Astrocyte of the cerebellum (primary cell): ENCODE measurements at regions not wholly inside any gene's neighbourhood (a gene's known extent, or its start where the extent isn't known, plus 50 kb on each side); places are given as distances from the start of the nearest gene placed in this dataset.

ENCODE experiments used
- DNase-seq: peaks from one replicate; pipeline ENCODE4 v3.0.0-alpha.2; 2011; ENCODE audit warnings: low read depth
- H3K4me3 ChIP-seq: 2 replicates; pipeline ENCODE4 v1.5.1; 2011; ENCODE audit warnings: mild to moderate bottlenecking, low read depth, low read length, moderate library complexity
- in situ Hi-C: cut with HindIII; loops from 2 replicates; pipeline ENCODE4 v1.10.0; 2017; ENCODE audit warnings: low sequenced_read_pairs
- TF ChIP-seq, protein P1 (sequence below): IDR thresholded peaks from 2 replicates; pipeline ENCODE4 v1.5.1; 2012; ENCODE audit warnings: low read length, low read depth, moderate library complexity, mild to moderate bottlenecking; ENCODE audit errors: missing control alignments

DNA sequence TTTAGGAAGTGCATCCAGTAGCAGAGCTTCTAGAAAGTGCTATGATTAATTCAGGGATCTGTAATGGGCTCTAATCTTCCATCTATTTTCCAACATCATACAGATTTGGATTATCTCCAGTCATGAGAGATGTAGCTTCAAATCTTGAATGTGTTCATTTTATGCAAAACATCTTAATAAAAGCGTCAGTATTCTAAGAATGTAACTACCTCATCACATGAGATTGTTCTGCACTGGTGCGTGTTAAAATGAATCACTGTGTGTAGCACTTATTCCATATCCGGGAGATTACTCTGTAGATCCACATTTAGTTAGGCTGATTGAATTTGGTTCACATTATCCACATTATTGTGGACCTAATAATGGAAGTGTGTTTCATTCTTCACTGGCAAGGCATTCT lies 344.9 kb upstream of the CHRM2 start:
- TF ChIP-seq, protein P1, sequence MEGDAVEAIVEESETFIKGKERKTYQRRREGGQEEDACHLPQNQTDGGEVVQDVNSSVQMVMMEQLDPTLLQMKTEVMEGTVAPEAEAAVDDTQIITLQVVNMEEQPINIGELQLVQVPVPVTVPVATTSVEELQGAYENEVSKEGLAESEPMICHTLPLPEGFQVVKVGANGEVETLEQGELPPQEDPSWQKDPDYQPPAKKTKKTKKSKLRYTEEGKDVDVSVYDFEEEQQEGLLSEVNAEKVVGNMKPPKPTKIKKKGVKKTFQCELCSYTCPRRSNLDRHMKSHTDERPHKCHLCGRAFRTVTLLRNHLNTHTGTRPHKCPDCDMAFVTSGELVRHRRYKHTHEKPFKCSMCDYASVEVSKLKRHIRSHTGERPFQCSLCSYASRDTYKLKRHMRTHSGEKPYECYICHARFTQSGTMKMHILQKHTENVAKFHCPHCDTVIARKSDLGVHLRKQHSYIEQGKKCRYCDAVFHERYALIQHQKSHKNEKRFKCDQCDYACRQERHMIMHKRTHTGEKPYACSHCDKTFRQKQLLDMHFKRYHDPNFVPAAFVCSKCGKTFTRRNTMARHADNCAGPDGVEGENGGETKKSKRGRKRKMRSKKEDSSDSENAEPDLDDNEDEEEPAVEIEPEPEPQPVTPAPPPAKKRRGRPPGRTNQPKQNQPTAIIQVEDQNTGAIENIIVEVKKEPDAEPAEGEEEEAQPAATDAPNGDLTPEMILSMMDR = no peak

DNA sequence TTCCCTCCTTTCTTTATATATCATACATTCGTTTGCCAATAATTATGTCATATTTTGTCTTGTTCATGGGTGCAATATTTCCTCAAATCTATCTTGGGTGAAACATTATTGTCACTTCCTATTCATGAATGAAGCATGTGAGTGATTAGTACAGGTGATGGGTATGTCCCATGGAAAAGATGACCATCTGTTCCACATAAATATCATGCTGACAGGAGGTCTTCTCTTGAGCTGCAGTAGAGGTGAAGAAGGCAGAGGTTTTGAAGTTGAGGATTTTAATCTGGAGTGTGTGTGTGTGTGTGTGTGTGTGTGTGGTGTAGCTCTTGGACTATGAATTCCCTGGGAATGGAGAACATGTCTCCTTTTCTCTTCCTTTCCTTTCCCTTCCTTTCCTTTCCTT lies 350.5 kb upstream of the CHRM2 start:
- H3K4me3 ChIP-seq = no peak overlapping the region
- in situ Hi-C loops = no loop called here
- DNase-seq = no peak
- TF ChIP-seq, protein P1 = no peak

More for the DNA sequence above, 344.9 kb upstream of the CHRM2 start:
- in situ Hi-C loops = no loop called here
- H3K4me3 ChIP-seq = no peak overlapping the region
- peak; percentile 24 for DNase-seq

DNA sequence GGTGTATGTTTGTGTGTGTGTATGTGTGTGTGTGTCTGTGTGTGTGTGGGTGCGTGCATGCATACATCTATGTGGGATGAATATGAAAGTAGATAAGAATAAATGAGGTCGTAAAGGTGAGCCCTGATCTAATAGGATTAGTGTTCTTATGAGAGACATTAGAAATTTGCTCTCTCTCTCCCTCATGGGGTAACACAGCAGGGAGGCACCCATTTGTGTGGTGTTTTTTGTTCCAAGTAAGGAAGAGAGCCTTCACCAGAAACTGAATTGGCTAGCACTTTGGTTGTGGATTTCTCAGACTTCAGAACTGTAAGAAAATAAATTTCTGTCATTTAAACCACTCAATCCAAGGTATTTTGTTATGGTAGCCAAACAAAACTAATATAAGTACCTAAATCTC lies 353.7 kb upstream of the CHRM2 start:
- TF ChIP-seq, protein P1 = no peak
- no peak overlapping the region for H3K4me3 ChIP-seq
- in situ Hi-C loops = no loop called here
- DNase-seq = no peak

DNA sequence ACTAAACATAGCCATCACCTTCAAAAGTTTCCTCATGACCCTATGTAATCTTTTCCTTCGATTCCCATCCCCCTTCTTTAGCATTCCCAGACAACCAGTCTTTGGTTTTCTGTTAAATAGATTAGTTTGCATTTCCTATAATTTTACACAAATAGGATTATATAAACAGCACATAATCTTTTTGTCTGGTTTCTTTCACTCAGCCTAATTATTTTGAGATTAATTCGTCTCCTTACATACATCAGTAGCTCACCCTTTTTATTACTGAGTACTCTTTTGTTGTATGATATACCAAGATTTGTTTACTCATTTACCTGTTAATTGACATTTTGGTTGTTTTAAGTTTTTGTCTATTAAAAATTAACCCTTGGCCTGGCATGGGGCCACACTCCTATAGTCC lies 354.7 kb upstream of the CHRM2 start:
- DNase-seq = no peak
- no peak overlapping the region for H3K4me3 ChIP-seq
- in situ Hi-C loops = no loop called here
- TF ChIP-seq, protein P1 = no peak

DNA sequence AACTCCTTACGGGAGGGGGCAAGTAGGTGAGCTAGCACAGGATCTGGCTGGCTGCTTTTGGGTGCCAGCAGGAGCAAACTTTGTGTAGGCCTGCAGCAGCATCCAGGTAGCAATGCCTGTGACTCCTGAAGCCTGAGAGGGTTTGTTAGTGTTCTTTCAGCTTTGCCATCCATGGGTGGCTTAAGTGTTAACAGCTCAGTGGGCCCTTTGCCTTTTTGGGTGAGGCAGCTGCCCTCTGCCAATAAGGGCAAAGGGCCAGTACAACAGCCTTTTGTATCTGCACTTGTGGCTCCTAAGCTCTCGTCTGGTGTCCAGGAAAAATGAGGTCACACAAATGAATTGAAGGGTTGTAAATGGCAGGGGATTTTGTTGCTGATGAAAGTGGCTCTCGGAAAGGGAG lies 359.0 kb upstream of the CHRM2 start:
- in situ Hi-C loops = no loop called here
- H3K4me3 ChIP-seq = no peak overlapping the region
- TF ChIP-seq, protein P1 = no peak
- no peak for DNase-seq

DNA sequence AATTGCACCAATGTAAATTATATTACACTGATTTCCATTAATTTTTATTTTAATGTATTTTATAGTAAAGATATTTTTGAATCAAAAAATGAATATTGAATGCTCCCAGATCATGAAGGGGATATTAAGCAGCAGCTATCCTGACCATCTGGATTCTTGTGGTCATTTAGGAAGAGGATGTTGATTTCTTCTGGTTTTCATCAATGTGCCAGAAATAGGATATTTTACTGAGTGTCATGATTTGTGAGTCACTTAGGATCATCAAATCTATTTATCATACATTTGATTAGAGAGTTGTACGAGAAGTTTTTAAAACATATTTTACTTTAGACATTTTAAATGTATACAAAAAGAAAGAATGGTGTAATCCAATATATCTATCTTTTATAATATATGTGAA lies 366.3 kb upstream of the CHRM2 start:
- H3K4me3 ChIP-seq = no peak overlapping the region
- DNase-seq = no peak
- in situ Hi-C loops = no loop called here
- TF ChIP-seq, protein P1 = no peak

DNA sequence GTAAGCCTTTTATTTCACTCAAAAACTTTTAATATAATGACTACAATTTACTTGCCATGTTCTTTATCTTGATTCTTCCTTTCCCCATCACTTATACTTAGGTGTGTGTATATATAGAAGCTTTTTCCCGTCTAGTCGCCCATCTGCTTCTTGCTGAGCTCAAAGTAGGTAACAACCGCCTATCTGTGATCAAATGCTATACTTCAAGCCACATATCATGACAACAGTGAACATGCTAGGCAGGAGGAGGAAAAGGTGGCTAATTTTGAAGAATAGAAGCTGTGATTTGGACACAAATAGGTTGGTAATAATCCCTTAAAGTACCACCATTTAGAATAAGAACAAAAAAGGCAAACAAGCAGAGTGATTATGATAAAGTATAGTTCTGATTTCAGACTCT lies 367.3 kb upstream of the CHRM2 start:
- in situ Hi-C loops = no loop called here
- TF ChIP-seq, protein P1 = no peak
- H3K4me3 ChIP-seq = no peak overlapping the region
- DNase-seq = no peak
